ENCODE measurements at regions not wholly inside any gene's neighbourhood (a gene's known extent, or its start where the extent isn't known, plus 50 kb on each side); places are given as distances from the start of the nearest gene placed in this dataset.

GRCh38 chr5:61632064-61632463 is 300.0 kb downstream of the ZSWIM6 start:
- TF ChIP-seq EZH2 (IDR thresholded peaks at IDR 0.05; ENCODE audit: low read depth), result no peak
- TF ChIP-seq, protein P1, sequence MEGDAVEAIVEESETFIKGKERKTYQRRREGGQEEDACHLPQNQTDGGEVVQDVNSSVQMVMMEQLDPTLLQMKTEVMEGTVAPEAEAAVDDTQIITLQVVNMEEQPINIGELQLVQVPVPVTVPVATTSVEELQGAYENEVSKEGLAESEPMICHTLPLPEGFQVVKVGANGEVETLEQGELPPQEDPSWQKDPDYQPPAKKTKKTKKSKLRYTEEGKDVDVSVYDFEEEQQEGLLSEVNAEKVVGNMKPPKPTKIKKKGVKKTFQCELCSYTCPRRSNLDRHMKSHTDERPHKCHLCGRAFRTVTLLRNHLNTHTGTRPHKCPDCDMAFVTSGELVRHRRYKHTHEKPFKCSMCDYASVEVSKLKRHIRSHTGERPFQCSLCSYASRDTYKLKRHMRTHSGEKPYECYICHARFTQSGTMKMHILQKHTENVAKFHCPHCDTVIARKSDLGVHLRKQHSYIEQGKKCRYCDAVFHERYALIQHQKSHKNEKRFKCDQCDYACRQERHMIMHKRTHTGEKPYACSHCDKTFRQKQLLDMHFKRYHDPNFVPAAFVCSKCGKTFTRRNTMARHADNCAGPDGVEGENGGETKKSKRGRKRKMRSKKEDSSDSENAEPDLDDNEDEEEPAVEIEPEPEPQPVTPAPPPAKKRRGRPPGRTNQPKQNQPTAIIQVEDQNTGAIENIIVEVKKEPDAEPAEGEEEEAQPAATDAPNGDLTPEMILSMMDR (conservative IDR thresholded peaks at IDR 0.05), result no peak
